GM12865 (cell line): ENCODE measurements at regions not wholly inside any gene's neighbourhood (a gene's known extent, or its start where the extent isn't known, plus 50 kb on each side); places are given as distances from the start of the nearest gene placed in this dataset.
A peak's percentile ranks its signal among the peaks of the same experiment; 100 is the strongest.

Experiments used
- DNase-seq: peaks from one replicate; pipeline ENCODE4 v3.0.0; 2010; ENCODE audit warnings: low read depth
- H3K4me3 ChIP-seq: 2 replicates; pipeline ENCODE4 v1.5.1; 2011; ENCODE audit warnings: mild to moderate bottlenecking, low read depth, low read length, control low read depth
- TF ChIP-seq, protein P1 (sequence below): IDR thresholded peaks from 2 replicates; pipeline ENCODE4 v1.5.1; 2011; ENCODE audit warnings: low read length, control low read depth, low read depth, inconsistent platforms; ENCODE audit not compliant: insufficient read depth; ENCODE audit errors: missing control alignments

DNA sequence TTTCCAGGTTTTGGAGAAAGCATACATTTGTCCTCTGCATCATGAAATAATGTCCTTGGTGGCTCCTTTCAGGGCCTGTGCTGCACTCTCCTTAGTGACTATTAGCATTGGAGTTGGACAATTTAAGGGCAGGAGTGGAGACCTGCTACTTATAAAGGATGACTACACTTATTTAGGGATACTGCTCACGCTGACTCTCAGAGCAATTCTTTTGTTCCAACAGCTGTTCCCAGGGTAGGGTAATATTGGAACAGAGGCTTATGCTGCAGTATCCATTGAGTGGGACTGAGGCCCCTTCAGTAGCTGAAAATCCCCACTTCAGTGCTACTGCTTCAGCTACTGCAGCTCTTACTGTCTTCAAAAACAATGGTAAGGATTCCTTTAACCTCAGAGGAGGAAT, 84.6 kb downstream of the GPR88 start:
- H3K4me3 ChIP-seq: no peak overlapping the region
- TF ChIP-seq, protein P1, sequence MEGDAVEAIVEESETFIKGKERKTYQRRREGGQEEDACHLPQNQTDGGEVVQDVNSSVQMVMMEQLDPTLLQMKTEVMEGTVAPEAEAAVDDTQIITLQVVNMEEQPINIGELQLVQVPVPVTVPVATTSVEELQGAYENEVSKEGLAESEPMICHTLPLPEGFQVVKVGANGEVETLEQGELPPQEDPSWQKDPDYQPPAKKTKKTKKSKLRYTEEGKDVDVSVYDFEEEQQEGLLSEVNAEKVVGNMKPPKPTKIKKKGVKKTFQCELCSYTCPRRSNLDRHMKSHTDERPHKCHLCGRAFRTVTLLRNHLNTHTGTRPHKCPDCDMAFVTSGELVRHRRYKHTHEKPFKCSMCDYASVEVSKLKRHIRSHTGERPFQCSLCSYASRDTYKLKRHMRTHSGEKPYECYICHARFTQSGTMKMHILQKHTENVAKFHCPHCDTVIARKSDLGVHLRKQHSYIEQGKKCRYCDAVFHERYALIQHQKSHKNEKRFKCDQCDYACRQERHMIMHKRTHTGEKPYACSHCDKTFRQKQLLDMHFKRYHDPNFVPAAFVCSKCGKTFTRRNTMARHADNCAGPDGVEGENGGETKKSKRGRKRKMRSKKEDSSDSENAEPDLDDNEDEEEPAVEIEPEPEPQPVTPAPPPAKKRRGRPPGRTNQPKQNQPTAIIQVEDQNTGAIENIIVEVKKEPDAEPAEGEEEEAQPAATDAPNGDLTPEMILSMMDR: no peak

DNA sequence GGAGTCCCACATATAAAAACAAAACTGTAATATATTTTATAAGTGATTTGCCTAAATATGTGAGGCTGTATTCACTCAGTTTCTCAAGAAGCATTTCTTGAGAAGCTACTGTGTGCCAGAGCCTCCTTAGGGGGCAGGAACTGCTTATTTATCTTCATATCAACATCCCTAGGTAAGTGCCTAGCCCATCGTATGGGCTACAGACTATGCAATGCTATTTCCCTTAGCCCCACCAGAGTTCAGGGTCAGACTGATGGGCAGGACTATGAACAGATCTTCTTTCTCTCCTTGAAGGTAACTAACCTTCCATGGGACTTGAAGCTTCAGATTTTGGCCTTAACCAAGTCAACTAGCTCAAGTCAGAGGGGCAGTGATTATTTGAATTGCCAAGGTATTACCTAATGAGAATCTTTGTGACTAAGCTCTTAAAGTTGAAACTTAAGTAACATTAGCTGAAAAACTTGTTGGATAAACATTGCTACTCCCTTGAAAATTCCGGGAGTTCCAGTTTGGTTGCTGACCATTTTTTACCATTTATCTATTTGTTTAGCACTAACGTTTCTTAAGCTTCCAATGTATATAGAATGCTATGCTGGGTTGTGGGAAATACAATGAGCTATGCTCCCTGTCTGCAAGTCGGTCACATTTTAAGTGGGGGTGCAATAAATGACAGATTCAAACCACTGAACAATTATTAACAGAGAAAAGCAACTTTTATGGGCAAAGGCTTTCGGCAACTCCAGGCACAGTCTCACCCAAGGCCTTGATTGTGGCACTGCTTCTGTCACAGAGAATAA, 85.2 kb downstream of the GPR88 start:
- TF ChIP-seq, protein P1: no peak
- H3K4me3 ChIP-seq: no peak overlapping the region
- DNase-seq: no peak

More for the DNA sequence above, 84.6 kb downstream of the GPR88 start:
- DNase-seq: no peak

DNA sequence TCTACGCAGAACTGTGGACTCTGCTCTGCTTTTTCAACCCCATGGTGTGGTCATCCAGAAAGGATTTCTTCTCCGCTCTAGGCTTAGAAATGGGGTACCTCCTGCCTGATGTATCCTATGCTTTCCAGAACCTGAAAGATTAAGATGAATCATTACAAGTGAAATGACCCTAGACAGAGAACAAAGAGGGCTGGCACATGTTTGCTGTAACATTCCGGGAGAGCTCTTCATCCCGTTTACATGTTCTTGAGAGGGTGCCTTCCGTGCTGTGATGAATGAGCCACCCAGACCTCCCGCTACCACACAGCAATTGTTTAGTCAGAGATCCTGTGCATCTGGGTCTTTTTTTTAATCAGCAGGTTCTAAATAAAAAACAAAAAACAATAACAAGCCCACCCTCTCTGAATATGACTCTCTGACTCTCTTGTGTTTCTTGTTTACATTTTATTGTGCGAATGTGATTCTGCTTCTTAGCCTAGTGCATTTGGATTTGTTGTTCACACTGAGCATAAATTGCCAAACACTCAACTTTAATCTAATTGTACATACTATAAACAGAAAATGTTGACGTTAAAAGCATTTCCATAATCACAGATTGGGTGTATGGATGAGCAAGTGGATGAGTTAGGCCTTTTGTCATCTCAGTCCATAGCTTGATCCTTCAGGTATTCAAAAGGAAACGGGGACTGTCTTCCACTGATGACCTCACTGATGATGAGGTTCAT, 87.1 kb downstream of the GPR88 start:
- DNase-seq: no peak
- TF ChIP-seq, protein P1: no peak
- H3K4me3 ChIP-seq: no peak overlapping the region

DNA sequence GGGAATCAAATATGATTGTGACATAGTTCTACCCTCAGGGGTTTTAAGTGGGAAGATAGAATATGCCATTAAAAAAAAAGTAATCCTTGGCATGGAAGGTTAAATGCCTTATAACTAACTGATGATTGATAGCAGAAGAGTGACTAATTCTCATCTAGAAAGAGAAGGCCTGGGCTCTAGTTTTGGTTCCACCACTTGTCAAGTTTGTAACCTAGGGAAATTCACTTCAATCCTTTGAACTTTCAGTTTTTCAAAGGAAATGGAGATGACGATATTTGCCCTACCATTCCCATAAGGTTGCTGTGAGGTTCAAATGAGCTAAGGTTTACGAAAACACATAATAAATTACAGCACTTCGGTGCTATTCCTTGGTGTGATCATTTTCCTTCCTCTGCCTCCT, 88.5 kb downstream of the GPR88 start:
- TF ChIP-seq, protein P1: no peak
- no peak overlapping the region for H3K4me3 ChIP-seq
- DNase-seq: peak; percentile 31

DNA sequence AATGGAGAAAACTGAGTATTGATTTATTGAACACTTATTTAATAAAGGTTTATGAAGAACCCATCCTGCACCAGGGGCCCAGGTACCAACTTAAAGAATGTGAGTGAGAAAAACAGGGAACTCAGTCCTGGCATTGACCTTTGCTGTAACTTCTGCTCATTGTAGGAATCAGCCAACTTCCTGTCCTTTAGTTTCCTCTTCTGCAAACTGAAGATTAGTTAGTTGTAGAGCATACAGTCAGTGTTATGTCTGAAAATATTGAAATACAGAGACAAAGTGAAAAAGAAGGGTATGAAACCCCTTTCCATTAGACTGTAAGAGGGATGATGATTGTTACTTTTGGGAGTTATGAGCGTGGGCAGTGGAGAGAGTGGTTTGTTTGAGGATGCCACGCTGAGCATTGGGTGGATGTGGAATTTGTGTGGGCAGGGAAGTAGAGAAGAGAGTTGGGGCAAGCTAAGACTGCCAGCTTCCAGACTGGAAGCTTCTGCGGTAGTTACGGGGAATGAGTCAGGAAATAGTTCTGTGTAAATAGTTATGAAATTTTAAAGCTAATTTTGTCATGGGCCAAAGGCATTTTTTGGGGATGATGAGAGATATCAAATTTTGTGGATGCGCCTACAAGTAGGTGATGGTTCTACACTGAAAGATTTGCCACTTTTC, 89.2 kb downstream of the GPR88 start:
- TF ChIP-seq, protein P1: no peak
- no peak overlapping the region for H3K4me3 ChIP-seq
- no peak for DNase-seq

DNA sequence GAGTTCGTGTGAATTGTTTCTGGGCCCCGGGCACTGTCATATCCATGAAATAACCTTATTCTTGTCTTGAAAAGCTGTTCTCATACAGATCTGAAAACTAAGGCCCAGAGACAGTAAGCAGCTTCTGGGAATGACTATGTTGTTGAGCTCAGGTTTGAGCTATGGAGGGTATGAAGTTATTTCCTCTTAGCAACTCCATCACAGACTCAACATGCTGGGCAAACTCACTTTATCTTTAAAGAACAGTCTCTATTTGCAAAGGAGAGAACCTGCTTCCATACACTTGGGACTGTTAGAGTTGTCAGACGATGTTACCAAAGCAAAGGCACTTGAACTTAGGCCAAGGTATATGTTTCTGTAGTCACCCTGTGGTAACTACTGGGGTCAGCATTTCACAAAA, 90.0 kb downstream of the GPR88 start:
- no peak overlapping the region for H3K4me3 ChIP-seq
- TF ChIP-seq, protein P1: no peak
- no peak for DNase-seq
